ENCODE measurements at regions not wholly inside any gene's neighbourhood (a gene's known extent, or its start where the extent isn't known, plus 50 kb on each side); places are given as distances from the start of the nearest gene placed in this dataset.
A peak's percentile ranks its signal among the peaks of the same experiment; 100 is the strongest.

GRCh38 chr10:78164702-78165101 lies 131.0 kb downstream of the RPS24 start:
- peak; percentile 39 for DNase-seq

GRCh38 chr10:78165172-78165571 lies 131.5 kb downstream of the RPS24 start:
- DNase-seq: no peak

GRCh38 chr10:78165617-78166016 lies 132.0 kb downstream of the RPS24 start:
- DNase-seq: peak; percentile 60

GRCh38 chr10:78166261-78166660 lies 132.6 kb downstream of the RPS24 start:
- no peak for DNase-seq

- DNase-seq: no peak
Measured at GRCh38 chr10:78169214-78169613, 135.6 kb downstream of the RPS24 start.

GRCh38 chr10:78170026-78170475 lies 136.4 kb downstream of the RPS24 start:
- DNase-seq: no peak

GRCh38 chr10:78171633-78172400 lies 138.2 kb downstream of the RPS24 start:
- DNase-seq: no peak

GRCh38 chr10:78173360-78174015 lies 139.8 kb downstream of the RPS24 start:
- no peak for DNase-seq

- no peak for DNase-seq
Measured at GRCh38 chr10:78175444-78176015, 141.9 kb downstream of the RPS24 start.

- no peak for DNase-seq
Measured at GRCh38 chr10:78176320-78177317, 143.0 kb downstream of the RPS24 start.

- DNase-seq: no peak
Measured at GRCh38 chr10:78177491-78178185, 144.0 kb downstream of the RPS24 start.

GRCh38 chr10:78178397-78178796 lies 144.7 kb downstream of the RPS24 start:
- no peak for DNase-seq

- no peak for DNase-seq
Measured at GRCh38 chr10:78178940-78179339, 145.3 kb downstream of the RPS24 start.

GRCh38 chr10:78179886-78180705 lies 146.4 kb downstream of the RPS24 start:
- DNase-seq: no peak

GRCh38 chr10:78181381-78182055 lies 147.9 kb downstream of the RPS24 start:
- no peak for DNase-seq

- DNase-seq: no peak
Measured at GRCh38 chr10:78182841-78183240, 149.2 kb downstream of the RPS24 start.

GRCh38 chr10:78184851-78185692 lies 151.4 kb downstream of the RPS24 start:
- no peak for DNase-seq

- DNase-seq: no peak
Measured at GRCh38 chr10:78185693-78186055, 152.0 kb downstream of the RPS24 start.

- DNase-seq: no peak
Measured at GRCh38 chr10:78186572-78186971, 152.9 kb downstream of the RPS24 start.

- DNase-seq: no peak
Measured at GRCh38 chr10:78187371-78187770, 153.7 kb downstream of the RPS24 start.

Data from NCI-H1694 (cell line).